Neural progenitor cell (in vitro differentiated cells): ENCODE measurements at regions not wholly inside any gene's neighbourhood (a gene's known extent, or its start where the extent isn't known, plus 50 kb on each side); places are given as distances from the start of the nearest gene placed in this dataset.

Source experiments
- DNase-seq: peaks from one replicate; pipeline ENCODE4 v3.0.0-alpha.2; 2016; ENCODE audit warnings: low spot score
- H2AFZ ChIP-seq: fragments of 200-600 bp; sonication (generic); replicated peaks from 2 replicates; pipeline ENCODE4 v1.6.1; 2016; ENCODE audit warnings: antibody characterized with exemption
- H3F3A ChIP-seq: fragments of 200-600 bp; sonication (generic); 2 replicates; pipeline ENCODE4 v1.6.1; 2016; ENCODE audit warnings: antibody characterized with exemption, low read depth
- H3K27ac ChIP-seq: fragments of 200-600 bp; sonication (generic); 2 replicates; pipeline ENCODE4 v1.5.1; 2016; ENCODE audit warnings: mild to moderate bottlenecking
- H3K27me3 ChIP-seq: fragments of 200-600 bp; sonication (generic); 2 replicates; pipeline ENCODE4 v1.6.1; 2016; ENCODE audit warnings: mild to moderate bottlenecking, moderate library complexity
- H3K36me3 ChIP-seq: fragments of 200-600 bp; sonication (generic); 2 replicates; pipeline ENCODE4 v1.5.1; 2016
- H3K4me1 ChIP-seq: fragments of 200-600 bp; sonication (generic); 2 replicates; pipeline ENCODE4 v1.6.1; 2016; ENCODE audit warnings: mixed run types
- H3K4me2 ChIP-seq: fragments of 200-600 bp; sonication (generic); 2 replicates; pipeline ENCODE4 v1.6.1; 2016
- H3K4me3 ChIP-seq: fragments of 200-600 bp; sonication (generic); 2 replicates; pipeline ENCODE4 v1.5.1; 2016
- H3K79me2 ChIP-seq: fragments of 200-600 bp; sonication (generic); 2 replicates; pipeline ENCODE4 v1.6.1; 2016; ENCODE audit warnings: low read depth
- H3K9ac ChIP-seq: fragments of 200-600 bp; sonication (generic); 2 replicates; pipeline ENCODE4 v1.6.1; 2016
- H3K9me3 ChIP-seq: fragments of 200-600 bp; sonication (generic); 2 replicates; pipeline ENCODE4 v1.5.1; 2016; ENCODE audit warnings: low read depth
- H4K20me1 ChIP-seq: fragments of 200-600 bp; sonication (generic); 2 replicates; pipeline ENCODE4 v1.6.1; 2016; ENCODE audit warnings: low read depth
- H3K27ac Mint-ChIP-seq: 3 replicates; pipeline ENCODE4 v1.8.0; 2021; ENCODE audit warnings: mixed read lengths
- H3K27me3 Mint-ChIP-seq: 2 replicates; pipeline ENCODE4 v1.8.0; 2022; ENCODE audit warnings: low read depth, mild to moderate bottlenecking, inconsistent platforms, moderate library complexity, mixed read lengths; ENCODE audit not compliant: insufficient read depth
- H3K36me3 Mint-ChIP-seq: 3 replicates; pipeline ENCODE4 v1.8.0; 2021; ENCODE audit warnings: mixed read lengths
- H3K4me1 Mint-ChIP-seq: 3 replicates; pipeline ENCODE4 v1.8.0; 2021; ENCODE audit warnings: mixed read lengths
- H3K4me3 Mint-ChIP-seq: 3 replicates; pipeline ENCODE4 v1.8.0; 2021; ENCODE audit warnings: mild to moderate bottlenecking, moderate library complexity, mixed read lengths
- H3K9me3 Mint-ChIP-seq: 3 replicates; pipeline ENCODE4 v1.8.0; 2020; ENCODE audit warnings: mixed read lengths
- EZH2 ChIP-seq: fragments of 200-600 bp; sonication (generic); IDR thresholded peaks from 2 replicates; pipeline ENCODE4 v1.6.1; 2017; ENCODE audit warnings: antibody characterized with exemption, mild to moderate bottlenecking, moderate library complexity
- EZH2phosphoT487 ChIP-seq: fragments of 200-600 bp; sonication (generic); IDR thresholded peaks from 2 replicates; pipeline ENCODE4 v1.6.1; 2017; ENCODE audit warnings: antibody characterized with exemption
- TF ChIP-seq, protein P1 (sequence below): fragments of 200-600 bp; sonication (generic); IDR thresholded peaks from 2 replicates; pipeline ENCODE4 v1.5.1; 2017; ENCODE audit warnings: antibody characterized with exemption, mild to moderate bottlenecking

DNA sequence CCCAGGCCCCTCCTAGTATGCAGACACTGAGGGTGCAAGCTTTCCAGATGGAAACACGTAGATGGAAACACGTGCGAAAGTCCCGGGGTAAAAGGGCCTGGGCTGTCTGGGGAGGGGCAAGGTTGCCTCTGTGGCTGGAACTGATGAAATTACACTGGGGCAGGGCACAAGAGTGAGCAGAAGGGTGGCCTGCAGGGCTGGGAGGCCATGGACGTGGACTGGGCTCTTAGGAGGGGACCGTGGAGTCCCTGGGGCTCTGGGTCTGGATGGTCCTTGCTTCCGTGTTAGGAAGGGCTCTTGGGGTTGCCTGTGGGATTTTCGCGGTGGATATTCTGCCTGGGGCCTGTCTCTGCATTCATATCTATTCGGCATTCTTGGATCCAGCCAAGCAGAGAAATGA is 63.3 kb downstream of the IRX1 start:
- Histone ChIP-seq H3K4me3 (no peak overlapping the region), H3K27ac (no peak overlapping the region), H3K4me2 (no peak overlapping the region), H2AFZ (no peak overlapping the region), H3K9me3 (no peaks in the 10 kb centered on the region), H3F3A (no peaks in the 10 kb centered on the region), H3K36me3 (no peaks in the 10 kb centered on the region), H3K27me3 (no peaks in the 10 kb centered on the region), H3K9ac (no peak overlapping the region), H3K79me2 (no peaks in the 10 kb centered on the region), H4K20me1 (no peaks in the 10 kb centered on the region), H3K4me1 (no peaks in the 10 kb centered on the region)
- Mint-ChIP-seq H3K4me3 (no peak overlapping the region), H3K4me1 (peaks cover 5% of the 10 kb centered on the region), H3K9me3 (no peaks in the 10 kb centered on the region), H3K36me3 (no peaks in the 10 kb centered on the region), H3K27me3 (peaks cover 10% of the 10 kb centered on the region), H3K27ac (no peak overlapping the region)
- TF ChIP-seq EZH2phosphoT487 (no peak), EZH2 (no peak)
- TF ChIP-seq, protein P1, sequence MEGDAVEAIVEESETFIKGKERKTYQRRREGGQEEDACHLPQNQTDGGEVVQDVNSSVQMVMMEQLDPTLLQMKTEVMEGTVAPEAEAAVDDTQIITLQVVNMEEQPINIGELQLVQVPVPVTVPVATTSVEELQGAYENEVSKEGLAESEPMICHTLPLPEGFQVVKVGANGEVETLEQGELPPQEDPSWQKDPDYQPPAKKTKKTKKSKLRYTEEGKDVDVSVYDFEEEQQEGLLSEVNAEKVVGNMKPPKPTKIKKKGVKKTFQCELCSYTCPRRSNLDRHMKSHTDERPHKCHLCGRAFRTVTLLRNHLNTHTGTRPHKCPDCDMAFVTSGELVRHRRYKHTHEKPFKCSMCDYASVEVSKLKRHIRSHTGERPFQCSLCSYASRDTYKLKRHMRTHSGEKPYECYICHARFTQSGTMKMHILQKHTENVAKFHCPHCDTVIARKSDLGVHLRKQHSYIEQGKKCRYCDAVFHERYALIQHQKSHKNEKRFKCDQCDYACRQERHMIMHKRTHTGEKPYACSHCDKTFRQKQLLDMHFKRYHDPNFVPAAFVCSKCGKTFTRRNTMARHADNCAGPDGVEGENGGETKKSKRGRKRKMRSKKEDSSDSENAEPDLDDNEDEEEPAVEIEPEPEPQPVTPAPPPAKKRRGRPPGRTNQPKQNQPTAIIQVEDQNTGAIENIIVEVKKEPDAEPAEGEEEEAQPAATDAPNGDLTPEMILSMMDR, result no peak
- DNase-seq, result no peak

DNA sequence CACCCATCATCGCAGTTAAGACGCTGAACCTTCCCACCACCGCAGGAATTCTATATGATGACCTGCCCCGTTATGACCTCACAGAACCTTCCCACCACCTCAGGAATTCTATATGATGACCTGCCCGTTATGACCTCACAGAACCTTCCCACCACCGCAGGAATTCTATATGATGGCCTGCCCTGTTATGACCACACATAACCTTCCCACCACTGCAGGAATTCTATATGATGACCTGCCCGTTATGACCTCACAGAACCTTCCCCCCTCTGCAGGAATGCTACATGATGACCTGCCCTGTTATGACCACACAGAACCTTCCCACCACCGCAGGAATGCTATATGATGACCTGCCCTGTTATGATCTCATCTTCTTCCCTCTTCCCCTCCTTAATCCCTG is 64.3 kb downstream of the IRX1 start:
- Mint-ChIP-seq H3K36me3 (no peaks in the 10 kb centered on the region), H3K27me3 (peaks cover 10% of the 10 kb centered on the region), H3K9me3 (peaks cover 3% of the 10 kb centered on the region), H3K4me1 (peaks cover 5% of the 10 kb centered on the region), H3K27ac (no peak overlapping the region), H3K4me3 (no peak overlapping the region)
- Histone ChIP-seq H3K9ac (no peak overlapping the region), H3K4me1 (no peaks in the 10 kb centered on the region), H2AFZ (no peak overlapping the region), H3K36me3 (no peaks in the 10 kb centered on the region), H3K4me3 (no peak overlapping the region), H3K9me3 (no peaks in the 10 kb centered on the region), H4K20me1 (no peaks in the 10 kb centered on the region), H3K4me2 (no peak overlapping the region), H3K79me2 (no peaks in the 10 kb centered on the region), H3K27ac (no peak overlapping the region), H3K27me3 (no peaks in the 10 kb centered on the region), H3F3A (no peaks in the 10 kb centered on the region)
- TF ChIP-seq, protein P1, result no peak
- TF ChIP-seq EZH2phosphoT487 (no peak), EZH2 (no peak)
- DNase-seq, result no peak

DNA sequence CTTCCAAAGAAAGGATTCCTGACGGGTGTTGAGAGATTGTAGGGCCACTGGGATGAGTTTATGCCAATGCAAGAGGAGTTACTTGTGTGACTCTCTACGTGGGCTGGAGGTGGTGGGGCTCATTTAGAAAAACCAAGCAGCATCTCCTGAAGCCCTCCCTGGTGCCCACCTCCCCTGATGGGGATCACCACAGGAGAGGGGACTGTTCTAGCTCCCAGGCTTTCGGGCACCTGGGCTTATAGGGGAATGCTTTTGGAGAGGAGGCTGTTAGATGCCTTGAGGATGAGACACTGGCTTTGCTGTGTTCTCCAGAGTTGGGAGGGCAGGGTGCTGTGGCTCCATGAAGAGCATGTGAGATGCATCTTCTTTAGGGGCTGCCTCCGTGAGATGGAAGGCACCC is 65.0 kb downstream of the IRX1 start:
- Histone ChIP-seq H4K20me1 (no peaks in the 10 kb centered on the region), H3K9me3 (no peaks in the 10 kb centered on the region), H3K4me1 (no peaks in the 10 kb centered on the region), H3K4me3 (no peak overlapping the region), H3F3A (no peaks in the 10 kb centered on the region), H2AFZ (no peak overlapping the region), H3K4me2 (no peak overlapping the region), H3K27ac (no peak overlapping the region), H3K9ac (no peak overlapping the region), H3K36me3 (no peaks in the 10 kb centered on the region), H3K79me2 (no peaks in the 10 kb centered on the region), H3K27me3 (no peaks in the 10 kb centered on the region)
- peaks cover 2% of the 10 kb centered on the region for H3K4me1 Mint-ChIP-seq
- no peak for DNase-seq
- no peak for TF ChIP-seq EZH2phosphoT487
- TF ChIP-seq, protein P1, result no peak
- H3K27ac Mint-ChIP-seq, result no peak overlapping the region
- H3K27me3 Mint-ChIP-seq, result peaks cover 10% of the 10 kb centered on the region
- no peaks in the 10 kb centered on the region for H3K36me3 Mint-ChIP-seq
- H3K4me3 Mint-ChIP-seq, result no peak overlapping the region
- H3K9me3 Mint-ChIP-seq, result peaks cover 3% of the 10 kb centered on the region
